Activated gamma-delta T cell treated with Interleukin-2 at 50 U/mL for 16 hours (primary cell): ENCODE measurements at regions not wholly inside any gene's neighbourhood (a gene's known extent, or its start where the extent isn't known, plus 50 kb on each side); places are given as distances from the start of the nearest gene placed in this dataset.

ENCODE experiments used
- DNase-seq: peaks from one replicate; pipeline ENCODE4 v3.0.0-alpha.2; 2020

- no peak for DNase-seq
Measured at GRCh38 chr10:78875331-78875877, 193.4 kb upstream of the ZMIZ1 start.

DNA sequence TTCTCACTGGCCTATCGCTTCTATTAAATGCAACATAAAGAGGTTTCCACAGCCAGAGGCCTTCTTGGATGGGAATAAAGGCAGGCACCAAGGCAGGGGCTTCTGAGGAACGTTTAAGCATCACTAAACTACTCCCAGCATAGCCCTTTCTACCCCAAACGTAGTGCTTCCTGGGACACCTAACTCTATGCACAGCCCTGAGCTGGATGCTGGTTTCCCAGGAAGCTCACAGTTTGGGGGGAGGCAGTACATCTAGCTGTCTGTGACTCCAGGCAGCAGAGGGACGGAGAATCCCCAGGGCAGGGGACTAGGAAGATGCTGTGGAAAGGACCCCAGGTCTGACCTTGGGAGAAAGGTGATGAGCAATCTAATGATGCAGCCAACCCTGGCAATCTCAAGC, 192.8 kb upstream of the ZMIZ1 start:
- DNase-seq = no peak

DNA sequence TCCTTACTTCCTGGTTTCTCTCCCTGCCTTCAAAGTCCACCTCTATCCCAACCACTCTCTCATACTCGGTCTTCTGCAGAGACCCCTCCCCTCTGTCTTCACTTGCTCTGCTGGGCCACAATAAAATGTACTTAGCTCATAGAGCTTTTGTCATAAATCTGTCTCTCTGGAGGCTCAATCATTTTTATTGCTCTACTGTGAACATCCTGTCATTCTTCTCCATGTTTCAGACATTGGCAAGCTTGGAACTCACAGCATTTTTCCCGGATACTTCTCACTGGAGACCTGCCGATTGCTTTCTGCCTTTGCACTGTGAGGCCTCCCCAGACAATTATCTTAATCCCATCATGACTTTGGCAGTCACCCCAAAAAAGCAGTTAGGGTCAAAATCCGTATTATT, 192.3 kb upstream of the ZMIZ1 start:
- no peak for DNase-seq

DNA sequence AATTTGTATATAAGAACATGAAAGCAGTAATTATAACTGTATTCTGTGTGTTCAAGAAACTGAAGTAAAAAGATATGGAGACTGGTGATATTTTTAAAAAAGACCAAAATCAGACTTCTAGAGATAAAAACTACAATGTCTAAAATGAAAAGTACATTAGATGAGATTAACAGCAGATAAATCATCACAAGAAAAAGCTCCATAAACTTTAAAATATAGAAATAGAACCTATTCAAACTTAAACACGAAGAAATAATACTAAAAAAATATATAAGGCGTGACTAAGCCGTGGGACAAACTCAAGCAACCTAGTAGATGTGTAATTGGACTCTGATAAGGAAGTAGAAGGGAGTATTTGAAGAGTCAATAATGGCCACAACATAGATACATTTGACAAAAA, 189.1 kb upstream of the ZMIZ1 start:
- no peak for DNase-seq

DNA sequence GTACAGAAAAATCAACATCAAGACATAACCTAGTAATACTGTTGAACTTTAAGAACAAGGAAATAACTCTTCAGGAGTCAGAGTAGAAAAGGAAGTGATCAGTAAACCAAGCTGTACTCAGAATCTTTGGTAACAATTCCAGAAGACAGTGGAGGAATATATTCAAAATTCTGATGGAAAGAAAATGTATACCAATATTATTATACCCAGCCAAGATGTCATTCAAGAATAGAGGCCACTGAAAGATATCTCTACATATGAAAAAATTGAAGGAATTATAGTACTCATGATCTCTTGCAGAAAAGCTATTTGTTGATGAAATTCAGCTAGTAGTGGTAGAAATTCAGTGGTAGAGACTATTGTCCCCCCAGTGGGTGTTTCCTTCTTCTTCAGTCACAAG, 182.6 kb upstream of the ZMIZ1 start:
- no peak for DNase-seq

DNA sequence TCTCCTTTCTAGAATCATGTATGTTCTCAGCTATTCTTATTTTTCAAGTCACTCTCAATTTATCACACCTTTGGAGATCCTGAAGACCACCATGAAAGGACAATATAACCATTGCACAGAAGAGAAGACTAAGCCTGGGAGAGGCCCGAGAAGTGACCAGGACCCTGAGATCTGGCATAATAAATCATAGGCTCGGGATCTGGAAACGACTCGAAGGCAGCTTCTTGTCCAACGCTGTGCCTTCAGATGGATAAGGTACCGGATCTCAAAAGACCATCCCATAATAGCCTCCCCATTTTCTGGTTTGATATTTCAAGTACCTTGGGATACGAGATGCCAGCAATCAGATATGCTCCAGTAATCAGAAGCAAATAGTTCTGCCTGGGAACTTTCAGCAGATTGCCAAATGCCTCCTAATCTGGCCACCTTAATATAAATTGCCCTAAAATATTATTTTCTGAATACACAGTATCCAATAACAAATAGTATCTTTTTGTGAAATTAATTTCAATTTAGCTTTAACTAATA, 179.2 kb upstream of the ZMIZ1 start:
- no peak for DNase-seq

DNA sequence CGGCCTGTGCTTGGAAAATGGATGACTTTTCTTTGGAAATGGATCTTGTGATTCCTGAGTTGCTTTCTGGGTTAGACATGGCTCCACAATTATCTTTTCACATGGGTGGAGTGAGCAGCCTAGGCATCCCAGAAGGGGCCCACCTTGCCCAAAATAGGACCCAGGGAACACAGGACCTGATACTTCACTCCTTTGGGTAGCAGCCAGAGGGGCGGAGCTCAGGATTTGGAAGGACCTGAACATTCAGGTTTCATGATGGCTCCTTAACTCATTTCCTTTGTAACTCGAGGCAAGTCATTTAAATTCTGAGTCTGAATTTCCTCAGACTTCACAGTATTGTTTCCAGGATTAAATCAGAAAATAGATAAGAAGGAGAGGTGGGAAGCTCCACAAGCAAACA, 178.3 kb upstream of the ZMIZ1 start:
- no peak for DNase-seq

- no peak for DNase-seq
Measured at GRCh38 chr10:78891741-78892140, 177.0 kb upstream of the ZMIZ1 start.

DNA sequence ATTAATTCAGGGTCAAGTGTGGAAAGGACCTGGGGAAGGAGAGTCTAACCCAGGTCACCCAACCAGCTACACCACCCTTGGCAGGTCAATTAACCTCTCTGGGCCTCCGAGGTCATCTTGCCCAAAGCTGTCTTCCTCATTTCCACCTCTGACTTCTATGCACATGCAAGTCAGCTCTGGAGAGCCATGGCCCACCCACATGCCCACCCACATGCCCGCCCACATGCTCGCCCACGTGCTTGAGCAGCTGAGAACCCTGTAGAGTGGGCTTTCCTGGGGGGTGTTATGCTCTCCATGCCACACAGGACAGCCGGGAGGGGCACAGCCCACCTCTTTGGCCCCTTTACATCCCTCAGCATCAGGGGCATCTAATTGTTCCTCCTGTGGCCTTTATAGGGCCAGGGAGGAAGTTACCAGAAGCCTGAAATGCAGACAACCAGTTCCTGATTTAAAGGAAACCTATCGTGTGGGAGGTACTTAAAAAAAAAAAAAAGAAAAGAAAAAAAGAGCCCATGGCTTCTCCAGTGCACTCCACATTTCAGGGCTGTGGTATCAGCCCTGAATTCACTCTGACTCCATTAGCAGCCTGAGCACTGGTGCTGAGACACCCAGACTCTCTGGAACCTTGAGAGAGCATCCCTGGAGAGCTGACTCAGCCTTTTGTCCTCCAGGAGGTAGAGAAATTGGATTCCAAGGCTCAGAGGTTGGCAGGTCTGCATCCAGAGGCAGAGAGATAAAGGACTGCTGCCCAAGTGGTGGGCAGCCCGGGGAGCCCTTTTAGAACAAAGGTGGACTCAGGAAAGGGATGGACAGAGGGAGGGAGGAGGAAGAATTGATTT, 176.2 kb upstream of the ZMIZ1 start:
- no peak for DNase-seq

- no peak for DNase-seq
Measured at GRCh38 chr10:78893217-78893616, 175.5 kb upstream of the ZMIZ1 start.

DNA sequence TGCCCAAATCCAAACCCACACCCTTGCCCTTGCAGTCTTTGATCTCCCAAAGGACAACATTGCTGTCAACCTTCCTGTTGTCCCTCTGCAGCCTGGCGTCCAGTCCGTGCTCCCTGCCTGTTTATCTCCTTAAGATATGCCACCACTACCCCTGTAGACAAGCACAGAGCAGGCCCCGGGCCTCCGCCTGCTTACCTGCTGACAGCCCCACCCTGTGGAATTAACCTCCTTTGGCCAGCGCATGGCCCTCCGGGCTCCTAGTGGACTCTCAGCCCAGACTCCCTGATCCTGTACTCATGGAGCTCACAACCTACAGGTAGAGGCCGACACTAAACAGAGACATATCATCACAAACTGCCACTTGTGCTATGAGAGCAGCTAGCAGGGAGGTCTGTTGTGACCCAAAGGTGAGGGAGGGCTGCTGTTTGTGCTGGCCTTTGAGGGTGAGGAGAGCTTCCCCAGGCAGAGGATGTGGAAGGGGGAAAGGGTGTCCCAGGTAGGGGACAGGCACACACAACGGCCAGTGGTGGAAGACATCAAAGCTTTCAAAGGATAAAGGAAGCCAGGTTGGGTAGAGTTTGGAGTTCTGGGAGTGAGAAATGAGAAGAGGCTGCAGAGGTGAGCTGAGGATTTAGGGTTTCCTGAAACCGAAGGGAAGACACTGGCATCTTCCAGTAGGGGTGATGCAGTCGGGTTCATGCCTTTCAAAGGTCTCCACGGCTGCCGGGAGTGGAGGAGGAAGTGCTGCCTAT, 174.5 kb upstream of the ZMIZ1 start:
- DNase-seq = no peak

DNA sequence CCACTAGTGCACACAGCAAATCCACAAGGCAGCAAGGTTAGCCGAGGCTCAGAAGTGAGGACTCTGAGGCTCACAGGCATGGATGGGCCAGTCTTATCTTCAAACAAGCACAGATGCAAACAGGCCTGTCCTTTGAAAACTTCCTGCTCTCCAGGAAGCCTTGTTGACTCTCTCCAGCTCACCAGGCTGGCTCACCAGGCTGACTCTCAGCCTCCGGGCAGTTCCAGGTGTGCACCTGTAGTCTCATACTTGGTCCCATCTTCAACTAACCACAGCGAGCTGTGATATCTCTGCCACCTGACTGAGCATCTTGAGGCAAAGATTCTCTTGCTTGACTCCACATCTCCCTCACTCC, 173.9 kb upstream of the ZMIZ1 start:
- no peak for DNase-seq

DNA sequence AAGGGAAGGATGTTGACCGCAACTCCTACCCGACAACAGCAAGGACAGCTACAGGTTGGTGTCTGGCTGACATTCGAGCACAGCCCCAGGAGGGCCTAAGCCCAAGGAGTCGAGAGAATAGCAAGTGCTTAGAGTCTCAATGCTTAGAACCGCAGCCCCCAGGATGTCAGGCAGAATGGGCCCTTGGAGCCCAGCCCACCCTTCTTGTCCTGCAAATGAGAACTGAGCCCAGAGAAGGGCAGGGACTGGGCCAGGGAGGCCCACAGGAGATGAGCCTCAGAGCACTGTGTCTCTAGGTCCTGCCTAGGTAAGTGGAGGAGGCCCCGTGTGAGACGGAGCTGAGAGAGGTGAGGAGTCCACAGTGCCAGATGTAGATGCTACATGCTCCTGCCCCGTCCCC, 173.3 kb upstream of the ZMIZ1 start:
- DNase-seq = no peak

- no peak for DNase-seq
Measured at GRCh38 chr10:78896159-78896928, 172.4 kb upstream of the ZMIZ1 start.

- DNase-seq = no peak
Measured at GRCh38 chr10:78898341-78899097, 170.2 kb upstream of the ZMIZ1 start.

GRCh38 chr10:78899098-78899754, 169.5 kb upstream of the ZMIZ1 start:
- DNase-seq = no peak

GRCh38 chr10:78899996-78900714, 168.6 kb upstream of the ZMIZ1 start:
- no peak for DNase-seq

DNA sequence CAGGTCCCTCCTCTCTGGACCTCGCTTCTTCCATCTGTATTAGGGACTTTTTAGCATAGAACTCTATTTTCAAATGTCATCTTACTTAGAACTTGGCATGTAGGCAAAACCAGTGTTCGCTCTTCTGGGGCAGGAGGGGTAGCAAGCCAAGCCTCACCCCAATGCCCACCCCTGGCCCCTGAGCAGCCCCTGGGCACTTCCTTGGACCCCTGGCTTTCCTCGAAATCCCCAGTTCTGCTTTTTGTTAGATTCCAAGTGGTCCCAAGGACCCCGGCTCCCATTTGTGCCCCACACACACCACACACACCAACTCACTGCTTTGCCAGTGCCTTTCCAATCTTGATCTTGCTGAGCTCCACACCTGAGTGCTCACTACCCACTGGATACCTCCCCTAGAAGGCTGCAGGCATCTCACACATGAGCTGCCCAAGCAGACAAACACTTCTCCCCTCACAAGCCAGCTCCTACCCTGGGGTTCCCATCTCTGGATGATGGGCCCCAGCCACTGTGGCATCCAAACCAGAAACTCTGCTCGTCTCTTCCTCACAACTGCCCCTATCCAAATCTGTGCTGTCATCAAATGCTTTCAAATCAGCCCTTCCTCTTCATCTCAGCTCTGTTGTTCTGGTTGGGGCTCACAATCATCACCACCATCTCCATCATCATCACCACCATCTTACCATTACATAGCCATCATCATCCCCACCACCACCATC, 167.9 kb upstream of the ZMIZ1 start:
- no peak for DNase-seq

DNA sequence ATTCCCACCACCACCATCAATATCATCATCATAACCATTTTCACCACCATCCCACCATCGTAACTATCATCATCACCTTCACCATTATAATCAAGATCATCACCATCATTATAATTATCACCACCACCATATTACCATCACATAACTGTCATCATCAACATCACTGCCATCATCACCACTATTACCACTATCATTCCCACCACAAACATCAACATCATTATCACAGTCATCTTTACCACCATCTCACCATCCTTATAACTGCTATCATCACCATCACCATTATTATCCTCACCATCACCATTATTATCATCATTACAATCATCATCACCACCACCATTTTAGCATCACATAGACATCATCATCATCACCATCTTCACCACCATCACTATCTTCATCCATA, 167.1 kb upstream of the ZMIZ1 start:
- no peak for DNase-seq

DNA sequence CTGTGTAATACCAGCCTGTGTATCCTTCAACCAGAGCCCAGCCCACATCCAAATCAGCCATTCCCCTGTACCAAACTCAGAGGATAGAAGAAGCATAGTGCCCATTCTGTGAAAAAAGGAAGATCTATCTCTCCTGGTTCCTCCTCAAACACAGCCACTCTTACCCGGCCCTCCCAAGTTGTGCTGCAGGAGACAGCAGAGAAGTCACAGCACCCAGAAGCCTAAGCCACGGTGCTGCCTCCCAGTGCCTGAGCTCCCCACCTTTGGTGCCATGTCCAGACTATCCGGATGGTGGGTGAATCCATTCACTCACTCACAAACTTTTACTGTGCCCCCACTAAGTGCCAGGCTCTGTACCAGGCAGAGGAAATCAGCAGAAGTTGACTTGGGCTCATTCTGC, 166.0 kb upstream of the ZMIZ1 start:
- no peak for DNase-seq
